HG03196 (cell line): ENCODE measurements at regions not wholly inside any gene's neighbourhood (a gene's known extent, or its start where the extent isn't known, plus 50 kb on each side); places are given as distances from the start of the nearest gene placed in this dataset.
"Not testable (repeated sequence)": the region's sequence is repeated elsewhere in the genome, so short reads cannot be mapped to it uniquely, and the experiment has no call there.

Experiments used
- ATAC-seq: cut with Tn5 transposase; IDR thresholded peaks from one replicate; pipeline ENCODE4 v1.9.1; 2021; ENCODE audit not compliant: unreplicated experiment

DNA sequence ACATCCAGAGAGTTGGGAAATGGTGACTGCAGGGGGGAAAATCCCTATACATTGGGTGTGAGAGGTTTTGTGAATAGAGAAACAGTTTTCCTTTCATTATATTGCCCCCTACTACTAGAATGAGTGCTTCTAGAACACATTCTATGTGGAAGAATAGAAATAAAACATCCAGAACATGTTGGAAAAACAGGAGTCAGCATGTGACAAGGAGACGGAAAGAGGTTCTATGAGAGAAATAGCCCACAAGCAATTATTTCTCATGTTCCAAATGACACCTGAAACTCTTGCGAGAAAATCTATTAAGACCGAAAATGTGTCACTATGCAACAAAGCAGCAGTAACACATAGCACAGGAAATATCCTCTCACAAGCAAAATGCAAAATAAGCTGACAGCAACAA is 202.7 kb upstream of the SPOPL start:
- ATAC-seq = peak; percentile 74

DNA sequence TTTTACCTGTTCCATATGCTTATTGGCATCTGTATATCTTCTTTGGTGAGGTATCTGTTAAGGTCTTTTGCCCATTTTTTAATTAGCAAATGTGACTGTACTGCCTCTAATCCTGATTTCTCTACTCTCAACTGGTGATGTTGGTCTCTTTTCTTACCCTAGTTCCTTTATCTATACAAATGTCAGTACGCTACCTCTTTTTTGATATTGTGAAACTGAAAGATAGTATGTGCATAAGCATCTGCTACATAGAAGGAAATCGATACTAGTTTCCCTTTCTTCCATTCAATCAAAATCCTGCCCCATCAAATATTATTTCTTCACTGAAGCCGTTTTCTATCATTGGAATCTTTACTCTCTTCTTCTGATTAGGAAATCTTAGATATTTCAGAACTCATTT is 194.9 kb upstream of the SPOPL start:
- no peak for ATAC-seq

GRCh38 chr2:138307099-138307498 is 194.5 kb upstream of the SPOPL start:
- ATAC-seq = no peak

DNA sequence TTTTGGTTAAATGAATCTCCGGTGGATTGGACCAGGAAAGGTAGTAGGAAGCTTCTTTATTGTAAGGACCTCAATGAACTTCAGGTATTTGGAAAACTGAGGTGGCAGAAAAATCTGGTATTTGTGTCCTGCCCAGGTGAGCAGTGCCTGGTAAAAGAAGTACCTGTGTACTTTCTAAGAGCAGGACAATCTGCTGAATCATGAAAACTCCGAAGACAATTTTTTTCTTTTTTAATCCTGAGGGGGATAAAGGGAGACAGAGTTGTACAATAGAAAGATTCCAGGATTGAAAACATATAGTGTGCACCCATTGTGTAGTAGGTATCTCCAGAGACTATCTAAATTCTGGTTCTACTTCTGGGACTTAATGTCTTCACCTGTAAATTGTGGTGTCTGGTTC is 191.8 kb upstream of the SPOPL start:
- no peak for ATAC-seq

DNA sequence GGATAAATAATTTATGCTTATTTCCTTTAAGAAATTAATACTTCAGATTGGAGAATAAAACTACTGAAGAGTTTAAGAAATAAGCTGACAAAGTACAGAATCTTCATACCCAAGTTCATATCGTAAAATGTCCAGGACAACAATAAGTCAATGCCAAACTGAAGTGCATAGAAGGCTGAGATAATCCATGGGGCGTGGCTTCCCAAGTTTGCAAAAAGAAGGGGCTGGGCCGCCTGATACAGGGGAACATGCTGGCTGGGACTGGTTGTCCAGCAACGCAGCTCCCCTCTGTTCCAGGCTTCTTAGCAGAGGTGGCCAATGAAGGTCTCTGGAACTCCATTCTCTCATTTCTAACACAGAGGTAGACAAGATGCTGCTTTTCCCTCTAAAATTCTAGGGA is 189.5 kb upstream of the SPOPL start:
- ATAC-seq = no peak

DNA sequence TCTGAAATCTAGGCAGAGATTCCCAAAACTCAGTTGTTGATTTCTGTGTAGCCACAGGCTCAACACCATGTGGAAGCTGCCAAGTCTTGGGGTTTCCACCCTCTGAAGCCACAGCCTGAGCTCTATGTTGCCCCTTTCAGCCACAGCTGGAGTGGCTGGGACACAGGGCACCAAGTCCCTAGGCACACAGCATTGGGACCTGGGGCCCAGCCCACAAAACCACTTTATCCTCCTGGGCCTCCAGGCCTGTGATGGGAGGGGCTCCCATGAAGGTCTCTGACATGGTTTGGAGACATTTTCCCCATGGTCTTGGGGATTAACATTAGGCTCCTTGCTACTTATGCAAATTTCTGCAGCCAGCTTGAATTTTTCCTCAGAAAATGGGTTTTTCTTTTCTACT is 186.0 kb upstream of the SPOPL start:
- ATAC-seq = not testable (repeated sequence)

DNA sequence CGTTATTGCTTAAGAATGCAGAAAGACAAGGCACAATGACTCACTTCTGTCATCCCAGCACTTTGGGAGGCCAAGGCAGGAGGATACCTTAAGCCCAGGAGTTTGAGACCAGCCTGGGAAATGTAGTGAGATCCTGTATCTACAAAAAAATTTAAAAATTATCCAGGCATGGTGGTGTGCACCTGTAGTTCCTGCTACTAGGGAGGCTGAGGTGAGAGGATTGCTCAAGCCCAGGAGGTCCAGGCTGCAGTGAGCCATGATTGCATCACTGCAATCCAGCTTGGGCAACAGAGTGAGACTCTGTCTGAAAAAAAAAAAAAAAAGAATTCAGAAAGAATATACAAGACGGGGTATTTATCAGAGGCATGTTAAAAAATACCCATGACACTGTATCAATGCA is 182.0 kb upstream of the SPOPL start:
- ATAC-seq = no peak

- ATAC-seq = no peak
Measured at GRCh38 chr2:138321458-138321857, 180.1 kb upstream of the SPOPL start.

- ATAC-seq = no peak
Measured at GRCh38 chr2:138323382-138324067, 178.0 kb upstream of the SPOPL start.

- no peak for ATAC-seq
Measured at GRCh38 chr2:138324068-138324771, 177.3 kb upstream of the SPOPL start.

DNA sequence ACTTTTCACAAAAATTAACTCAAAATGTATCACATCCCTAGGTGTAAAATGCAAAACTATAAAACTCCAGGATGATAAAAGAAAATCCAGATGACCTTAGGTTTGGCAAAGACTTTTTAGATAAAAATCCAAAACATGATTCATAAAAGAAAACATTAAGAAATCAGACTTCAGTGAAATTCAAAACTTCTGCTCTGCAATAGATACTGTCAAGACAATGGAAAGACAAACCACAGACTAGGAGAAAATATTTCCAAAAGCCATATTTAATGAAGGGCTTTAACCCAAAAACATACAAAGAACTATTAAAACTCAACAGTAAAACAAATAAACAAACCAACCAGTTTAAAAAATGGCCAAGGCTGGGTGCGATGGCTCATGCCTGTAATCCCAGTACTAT is 173.6 kb upstream of the SPOPL start:
- no peak for ATAC-seq

DNA sequence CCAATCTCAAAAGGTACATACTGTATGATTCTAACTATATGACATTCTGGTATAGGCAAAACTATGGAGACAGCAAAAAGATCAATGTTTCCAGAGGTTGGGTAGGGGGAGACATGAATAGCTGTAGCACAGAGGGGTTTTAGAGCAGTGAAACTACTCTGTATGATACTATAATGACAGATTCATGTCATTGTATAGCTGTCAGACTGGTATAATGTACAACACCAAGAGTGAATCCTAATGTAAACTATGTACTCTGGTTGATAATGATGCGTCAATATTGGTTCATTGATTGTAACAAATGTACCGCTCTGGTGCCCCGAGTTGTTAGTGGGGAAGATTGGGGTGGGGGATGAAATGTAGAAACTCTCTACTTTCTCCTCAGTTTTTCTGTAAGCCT is 172.4 kb upstream of the SPOPL start:
- ATAC-seq = no peak

DNA sequence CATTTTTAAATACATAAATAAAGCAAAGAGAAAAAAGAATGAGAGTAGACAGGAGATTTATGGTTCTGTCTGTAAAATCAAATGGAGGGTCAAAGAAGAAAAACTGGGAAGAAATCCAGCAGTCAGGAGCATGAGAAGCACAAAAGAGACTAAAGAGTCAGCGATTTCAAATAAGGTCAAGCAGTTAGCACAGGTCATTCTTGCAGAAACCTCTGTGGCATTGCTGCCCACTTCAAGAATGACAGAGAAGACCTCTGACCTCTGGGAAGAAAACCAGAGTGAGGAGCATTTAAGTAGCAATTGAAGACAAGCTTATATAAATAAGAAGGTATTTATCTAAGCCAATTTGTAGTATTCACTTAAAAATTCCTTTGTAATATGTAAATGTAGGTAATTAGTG is 172.0 kb upstream of the SPOPL start:
- ATAC-seq = no peak

GRCh38 chr2:138333121-138333520 is 168.4 kb upstream of the SPOPL start:
- no peak for ATAC-seq

DNA sequence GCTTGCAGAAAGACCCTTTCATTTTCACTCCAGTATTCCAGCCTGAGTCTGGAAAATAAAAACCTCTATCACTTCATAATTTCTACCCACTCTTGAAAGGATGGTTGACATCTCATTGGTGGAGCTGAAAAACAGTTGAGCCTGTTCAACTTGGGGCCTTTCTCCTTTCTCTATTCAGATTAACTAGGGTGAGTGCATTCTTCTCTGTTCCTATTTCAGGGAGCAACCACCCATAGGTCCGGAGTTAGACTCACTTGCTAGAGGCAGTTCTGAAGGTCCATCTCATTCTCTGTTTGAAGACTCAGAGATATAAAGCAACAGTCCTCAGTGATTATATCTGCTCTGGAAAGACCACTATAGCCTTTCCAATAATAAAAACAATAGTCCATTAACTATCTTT is 167.9 kb upstream of the SPOPL start:
- ATAC-seq = no peak

GRCh38 chr2:138334323-138334722 is 167.2 kb upstream of the SPOPL start:
- no peak for ATAC-seq

DNA sequence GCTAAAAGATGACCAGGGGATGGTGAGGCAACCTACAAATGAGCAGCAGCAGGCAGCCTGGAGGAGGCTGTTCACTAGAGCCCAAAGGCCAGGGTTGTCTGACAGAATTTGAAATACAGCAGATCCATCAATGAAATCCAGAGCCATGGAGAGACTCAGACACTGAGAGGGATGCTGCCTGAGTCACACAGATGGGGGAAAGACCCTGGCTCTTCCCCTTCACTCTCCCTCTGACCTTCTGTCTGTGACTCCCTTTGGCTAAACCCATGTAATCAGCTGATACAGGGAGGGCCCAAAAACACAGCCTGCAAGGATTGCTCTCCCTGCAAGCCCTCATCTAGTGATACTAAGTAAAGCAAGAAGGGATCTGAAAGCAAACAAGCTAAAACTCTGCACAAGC is 166.5 kb upstream of the SPOPL start:
- ATAC-seq = no peak

DNA sequence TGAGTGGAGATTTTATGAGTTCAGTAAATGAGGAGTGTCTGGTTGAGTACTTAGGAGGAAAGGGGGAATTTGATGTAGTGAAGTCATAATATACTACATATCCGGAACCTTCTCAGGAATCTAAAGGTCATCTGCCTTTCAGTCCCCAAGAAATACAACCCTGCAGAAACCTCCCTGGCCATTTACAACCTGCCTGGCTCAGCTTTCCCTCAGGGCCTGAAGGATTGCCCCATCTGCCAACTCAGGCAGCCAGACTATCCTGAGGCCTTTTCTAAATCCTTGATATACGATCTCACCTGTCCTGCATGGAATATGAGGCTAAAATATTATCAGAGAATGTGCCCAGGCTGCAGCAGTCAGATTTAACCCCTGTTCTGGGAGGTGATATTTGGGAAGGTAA is 165.4 kb upstream of the SPOPL start:
- no peak for ATAC-seq

DNA sequence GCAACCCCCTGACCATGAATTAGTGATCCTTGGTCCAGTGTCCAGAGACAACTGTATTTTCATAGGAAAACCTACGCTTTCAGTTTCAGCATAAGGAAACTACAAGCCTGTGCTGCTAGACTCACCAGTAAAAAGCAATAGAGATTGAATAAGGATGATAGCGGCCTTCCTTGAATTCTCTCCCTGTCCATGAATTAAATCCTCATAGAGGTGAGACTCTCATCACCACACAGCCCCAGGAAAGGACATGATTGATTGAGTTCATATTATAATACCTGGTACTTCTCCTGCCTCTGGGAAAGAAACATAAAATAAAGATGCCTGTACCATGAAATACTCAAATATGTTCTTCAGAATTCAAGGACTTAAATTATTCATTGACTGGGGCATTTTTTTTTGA is 146.3 kb upstream of the SPOPL start:
- ATAC-seq = no peak

DNA sequence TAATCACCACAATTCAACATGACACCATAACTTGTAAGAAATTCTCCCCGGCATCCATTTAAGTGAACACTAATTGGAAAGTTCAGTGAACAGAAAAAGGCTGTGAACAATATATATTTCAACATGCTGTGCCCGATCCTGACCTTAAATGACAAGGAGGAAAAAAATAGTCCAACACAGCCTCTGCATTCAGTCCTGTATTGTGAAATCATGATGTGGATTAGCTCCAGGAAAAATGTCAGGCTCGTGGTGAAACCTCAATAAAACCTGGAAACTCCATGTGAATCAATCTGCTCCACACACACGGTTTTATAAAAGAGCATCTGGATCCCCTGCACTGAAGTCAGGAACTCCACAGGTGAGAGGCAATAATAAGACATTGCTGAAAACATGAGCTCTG is 145.4 kb upstream of the SPOPL start:
- no peak for ATAC-seq

- peak; percentile 64 for ATAC-seq
Measured at GRCh38 chr2:138359532-138359931, 142.0 kb upstream of the SPOPL start.

DNA sequence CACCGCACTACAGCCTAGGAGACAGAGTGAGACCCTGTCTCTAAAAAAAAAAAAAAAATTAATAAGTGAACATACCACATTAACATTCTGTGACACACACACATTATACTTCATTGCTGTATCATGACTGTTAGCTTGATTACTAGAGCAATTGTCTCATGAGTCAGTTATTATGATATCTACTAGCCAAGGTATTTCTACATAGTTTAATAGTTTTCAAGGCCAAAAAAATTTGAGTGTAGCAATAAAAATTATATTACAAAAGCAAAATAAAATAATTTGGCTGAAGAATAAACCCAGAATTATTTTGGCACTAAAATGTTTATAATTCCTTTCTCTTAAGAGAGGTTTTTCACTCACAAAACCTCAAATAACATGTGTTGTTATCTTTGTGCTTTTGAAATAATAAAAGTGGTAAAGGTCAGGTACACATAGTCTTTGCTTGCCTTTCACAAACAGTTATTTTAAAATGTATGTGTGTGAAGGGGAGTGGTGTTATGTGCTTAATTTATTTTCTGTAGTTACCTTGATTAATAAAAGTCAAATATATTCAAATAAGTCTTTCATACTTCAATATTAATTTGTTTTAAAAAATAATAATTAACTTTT is 136.9 kb upstream of the SPOPL start:
- no peak for ATAC-seq

DNA sequence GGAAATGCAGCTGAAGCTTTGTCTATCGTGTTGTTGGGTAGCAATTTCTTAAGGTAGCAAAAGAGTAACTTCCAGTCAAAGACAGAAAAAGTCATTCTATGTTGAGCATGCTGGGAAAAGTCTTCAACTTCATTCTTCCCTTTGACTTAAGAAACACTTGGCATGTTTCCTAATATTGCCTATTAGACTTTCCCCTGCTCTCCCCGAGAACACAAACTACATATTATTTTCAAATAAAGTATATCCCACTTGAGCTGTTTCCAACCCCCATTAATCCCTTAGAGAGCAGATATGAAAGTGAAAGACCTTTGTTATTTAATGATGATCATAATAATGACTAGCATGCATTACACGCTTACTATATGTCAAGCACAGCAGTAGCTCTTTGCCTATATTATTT is 136.0 kb upstream of the SPOPL start:
- no peak for ATAC-seq
